Loucy (cell line): ENCODE measurements at regions not wholly inside any gene's neighbourhood (a gene's known extent, or its start where the extent isn't known, plus 50 kb on each side); places are given as distances from the start of the nearest gene placed in this dataset.

Experiments used
- EZH2phosphoT487 ChIP-seq: fragments of 200-600 bp; IDR thresholded peaks from 2 replicates; pipeline ENCODE4 v1.6.1; 2018; ENCODE audit warnings: antibody characterized with exemption, mild to moderate bottlenecking, moderate library complexity, borderline replicate concordance
- TF ChIP-seq, protein P1 (sequence below): fragments of 200-600 bp; sonication (generic); conservative IDR thresholded peaks from 2 replicates; pipeline ENCODE4 v1.5.1; 2014; ENCODE audit warnings: mild to moderate bottlenecking, antibody characterized with exemption, low read length

DNA sequence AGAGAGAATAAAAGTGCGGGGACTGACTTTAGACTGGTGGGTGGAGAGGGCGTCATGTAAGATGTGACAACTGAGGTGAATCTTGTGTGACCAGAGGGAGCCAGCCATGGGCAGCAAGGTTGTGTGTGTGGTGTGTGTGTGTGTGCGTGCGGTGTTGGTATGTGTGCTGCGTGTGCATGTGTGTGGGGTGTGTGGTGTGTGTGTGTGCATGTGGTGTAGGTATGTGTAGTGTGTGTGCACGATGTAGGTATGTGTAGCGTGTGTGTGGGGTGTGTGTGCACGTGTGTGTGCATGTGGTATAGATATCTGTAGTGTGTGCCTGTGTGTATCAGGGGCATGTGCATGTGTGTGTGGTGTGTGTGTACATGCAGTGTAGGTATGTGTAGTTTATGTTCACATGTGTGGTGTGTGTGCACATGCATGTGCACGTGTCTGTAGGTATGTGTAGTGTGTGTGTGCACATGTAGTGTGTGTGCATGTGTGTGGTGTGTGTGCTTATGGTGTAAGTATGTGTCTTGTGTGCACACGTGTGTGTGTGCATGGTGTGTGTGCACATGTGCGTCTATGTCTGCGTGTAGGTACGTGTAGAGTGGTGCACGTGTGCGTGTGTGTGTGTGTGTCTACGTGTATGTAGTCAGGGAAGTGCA is 312.3 kb upstream of the MKI67 start:
- TF ChIP-seq, protein P1, sequence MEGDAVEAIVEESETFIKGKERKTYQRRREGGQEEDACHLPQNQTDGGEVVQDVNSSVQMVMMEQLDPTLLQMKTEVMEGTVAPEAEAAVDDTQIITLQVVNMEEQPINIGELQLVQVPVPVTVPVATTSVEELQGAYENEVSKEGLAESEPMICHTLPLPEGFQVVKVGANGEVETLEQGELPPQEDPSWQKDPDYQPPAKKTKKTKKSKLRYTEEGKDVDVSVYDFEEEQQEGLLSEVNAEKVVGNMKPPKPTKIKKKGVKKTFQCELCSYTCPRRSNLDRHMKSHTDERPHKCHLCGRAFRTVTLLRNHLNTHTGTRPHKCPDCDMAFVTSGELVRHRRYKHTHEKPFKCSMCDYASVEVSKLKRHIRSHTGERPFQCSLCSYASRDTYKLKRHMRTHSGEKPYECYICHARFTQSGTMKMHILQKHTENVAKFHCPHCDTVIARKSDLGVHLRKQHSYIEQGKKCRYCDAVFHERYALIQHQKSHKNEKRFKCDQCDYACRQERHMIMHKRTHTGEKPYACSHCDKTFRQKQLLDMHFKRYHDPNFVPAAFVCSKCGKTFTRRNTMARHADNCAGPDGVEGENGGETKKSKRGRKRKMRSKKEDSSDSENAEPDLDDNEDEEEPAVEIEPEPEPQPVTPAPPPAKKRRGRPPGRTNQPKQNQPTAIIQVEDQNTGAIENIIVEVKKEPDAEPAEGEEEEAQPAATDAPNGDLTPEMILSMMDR = no peak
- no peak for TF ChIP-seq EZH2phosphoT487
